ENCODE measurements at regions not wholly inside any gene's neighbourhood (a gene's known extent, or its start where the extent isn't known, plus 50 kb on each side); places are given as distances from the start of the nearest gene placed in this dataset.
"Not testable (repeated sequence)": the region's sequence is repeated elsewhere in the genome, so short reads cannot be mapped to it uniquely, and the experiment has no call there.

- H3K4me3 ChIP-seq (ENCODE audit: low read depth in 1 of 2, low read length in 2 of 2), result no peak overlapping the region
- H3K27me3 ChIP-seq (ENCODE audit: low read depth, low read length), result no peaks in the 10 kb centered on the region
Measured at GRCh38 chr10:35885076-35885475, 243.0 kb upstream of the FZD8 start.

GRCh38 chr10:35884657-35885071 is 242.6 kb upstream of the FZD8 start:
- Histone ChIP-seq H3K9me3 (ENCODE audit: control insufficient read depth in 1 of 2, low read length in 2 of 2) (no peaks in the 10 kb centered on the region), H3K4me3 (ENCODE audit: low read depth in 1 of 2, low read length in 2 of 2) (no peak overlapping the region), H3K27ac (ENCODE audit: low read length) (no peak overlapping the region), H3K27me3 (ENCODE audit: low read depth, low read length) (no peaks in the 10 kb centered on the region), H3K4me1 (ENCODE audit: control insufficient read depth in 1 of 2, insufficient read depth in 2 of 2, low read length in 2 of 2) (no peaks in the 10 kb centered on the region), H3K36me3 (ENCODE audit: control insufficient read depth in 1 of 2, insufficient read depth in 2 of 2, low read length in 2 of 2) (no peaks in the 10 kb centered on the region)

More at GRCh38 chr10:35885076-35885475, 243.0 kb upstream of the FZD8 start:
- Histone ChIP-seq H3K9me3 (ENCODE audit: control insufficient read depth in 1 of 2, low read length in 2 of 2) (no peaks in the 10 kb centered on the region), H3K4me1 (ENCODE audit: control insufficient read depth in 1 of 2, insufficient read depth in 2 of 2, low read length in 2 of 2) (no peaks in the 10 kb centered on the region), H3K27ac (ENCODE audit: low read length) (no peak overlapping the region), H3K36me3 (ENCODE audit: control insufficient read depth in 1 of 2, insufficient read depth in 2 of 2, low read length in 2 of 2) (no peaks in the 10 kb centered on the region)

GRCh38 chr10:35882422-35883150 is 240.5 kb upstream of the FZD8 start:
- no peak overlapping the region for H3K4me3 ChIP-seq (ENCODE audit: low read depth in 1 of 2, low read length in 2 of 2)

GRCh38 chr10:35881320-35881719 is 239.2 kb upstream of the FZD8 start:
- no peak overlapping the region for H3K27ac ChIP-seq (ENCODE audit: low read length)
- H3K36me3 ChIP-seq (ENCODE audit: control insufficient read depth in 1 of 2, insufficient read depth in 2 of 2, low read length in 2 of 2), result no peaks in the 10 kb centered on the region
- H3K9me3 ChIP-seq (ENCODE audit: control insufficient read depth in 1 of 2, low read length in 2 of 2), result no peaks in the 10 kb centered on the region
- H3K27me3 ChIP-seq (ENCODE audit: low read depth, low read length), result no peaks in the 10 kb centered on the region
- peaks cover 0 to 3% of the 10 kb centered on the region in 2 donors for H3K4me1 ChIP-seq (ENCODE audit: control insufficient read depth in 1 of 2, insufficient read depth in 2 of 2, low read length in 2 of 2)
- H3K4me3 ChIP-seq (ENCODE audit: low read depth in 1 of 2, low read length in 2 of 2), result no peak overlapping the region

More at GRCh38 chr10:35882422-35883150, 240.5 kb upstream of the FZD8 start:
- H3K27ac ChIP-seq (ENCODE audit: low read length), result no peak overlapping the region
- no peaks in the 10 kb centered on the region for H3K27me3 ChIP-seq (ENCODE audit: low read depth, low read length)
- H3K36me3 ChIP-seq (ENCODE audit: control insufficient read depth in 1 of 2, insufficient read depth in 2 of 2, low read length in 2 of 2), result no peaks in the 10 kb centered on the region
- H3K9me3 ChIP-seq (ENCODE audit: control insufficient read depth in 1 of 2, low read length in 2 of 2), result no peaks in the 10 kb centered on the region
- no peaks in the 10 kb centered on the region for H3K4me1 ChIP-seq (ENCODE audit: control insufficient read depth in 1 of 2, insufficient read depth in 2 of 2, low read length in 2 of 2)

GRCh38 chr10:35876248-35876647 is 234.2 kb upstream of the FZD8 start:
- H3K36me3 ChIP-seq (ENCODE audit: control insufficient read depth in 1 of 2, insufficient read depth in 2 of 2, low read length in 2 of 2), result no peaks in the 10 kb centered on the region

GRCh38 chr10:35875016-35875676 is 233.1 kb upstream of the FZD8 start:
- no peaks in the 10 kb centered on the region for H3K9me3 ChIP-seq (ENCODE audit: control insufficient read depth in 1 of 2, low read length in 2 of 2)

More at GRCh38 chr10:35876248-35876647, 234.2 kb upstream of the FZD8 start:
- peaks cover 0 to 21% of the 10 kb centered on the region in 2 donors for H3K4me1 ChIP-seq (ENCODE audit: control insufficient read depth in 1 of 2, insufficient read depth in 2 of 2, low read length in 2 of 2)
- H3K27ac ChIP-seq (ENCODE audit: low read length), result no peak overlapping the region
- H3K9me3 ChIP-seq (ENCODE audit: control insufficient read depth in 1 of 2, low read length in 2 of 2), result no peaks in the 10 kb centered on the region
- H3K4me3 ChIP-seq (ENCODE audit: low read depth in 1 of 2, low read length in 2 of 2), result no peak overlapping the region
- no peaks in the 10 kb centered on the region for H3K27me3 ChIP-seq (ENCODE audit: low read depth, low read length)

GRCh38 chr10:35874311-35875015 is 232.4 kb upstream of the FZD8 start:
- Histone ChIP-seq H3K27me3 (ENCODE audit: low read depth, low read length) (no peaks in the 10 kb centered on the region), H3K27ac (ENCODE audit: low read length) (no peak overlapping the region), H3K4me1 (ENCODE audit: control insufficient read depth in 1 of 2, insufficient read depth in 2 of 2, low read length in 2 of 2) (peaks cover 0 to 21% of the 10 kb centered on the region in 2 donors), H3K4me3 (ENCODE audit: low read depth in 1 of 2, low read length in 2 of 2) (no peak overlapping the region), H3K36me3 (ENCODE audit: control insufficient read depth in 1 of 2, insufficient read depth in 2 of 2, low read length in 2 of 2) (no peaks in the 10 kb centered on the region), H3K9me3 (ENCODE audit: control insufficient read depth in 1 of 2, low read length in 2 of 2) (no peaks in the 10 kb centered on the region)

More at GRCh38 chr10:35875016-35875676, 233.1 kb upstream of the FZD8 start:
- Histone ChIP-seq H3K4me1 (ENCODE audit: control insufficient read depth in 1 of 2, insufficient read depth in 2 of 2, low read length in 2 of 2) (peaks cover 0 to 21% of the 10 kb centered on the region in 2 donors), H3K4me3 (ENCODE audit: low read depth in 1 of 2, low read length in 2 of 2) (no peak overlapping the region), H3K27me3 (ENCODE audit: low read depth, low read length) (no peaks in the 10 kb centered on the region), H3K36me3 (ENCODE audit: control insufficient read depth in 1 of 2, insufficient read depth in 2 of 2, low read length in 2 of 2) (no peaks in the 10 kb centered on the region), H3K27ac (ENCODE audit: low read length) (no peak overlapping the region)

GRCh38 chr10:35872671-35873070 is 230.6 kb upstream of the FZD8 start:
- no peaks in the 10 kb centered on the region for H3K9me3 ChIP-seq (ENCODE audit: control insufficient read depth in 1 of 2, low read length in 2 of 2)
- H3K4me3 ChIP-seq (ENCODE audit: low read depth in 1 of 2, low read length in 2 of 2), result no peak overlapping the region
- H3K27ac ChIP-seq (ENCODE audit: low read length), result no peak overlapping the region
- no peaks in the 10 kb centered on the region for H3K36me3 ChIP-seq (ENCODE audit: control insufficient read depth in 1 of 2, insufficient read depth in 2 of 2, low read length in 2 of 2)
- peaks cover 0 to 21% of the 10 kb centered on the region in 2 donors for H3K4me1 ChIP-seq (ENCODE audit: control insufficient read depth in 1 of 2, insufficient read depth in 2 of 2, low read length in 2 of 2)
- H3K27me3 ChIP-seq (ENCODE audit: low read depth, low read length), result no peaks in the 10 kb centered on the region

GRCh38 chr10:35870665-35871310 is 228.7 kb upstream of the FZD8 start:
- Histone ChIP-seq H3K4me1 (ENCODE audit: control insufficient read depth in 1 of 2, insufficient read depth in 2 of 2, low read length in 2 of 2) (peaks cover 0 to 13% of the 10 kb centered on the region in 2 donors), H3K27ac (ENCODE audit: low read length) (no peak overlapping the region), H3K27me3 (ENCODE audit: low read depth, low read length) (no peaks in the 10 kb centered on the region)

GRCh38 chr10:35858676-35859283 is 216.7 kb upstream of the FZD8 start:
- H3K27me3 ChIP-seq (ENCODE audit: low read depth, low read length); H3K36me3 ChIP-seq (ENCODE audit: control insufficient read depth in 1 of 2, insufficient read depth in 2 of 2, low read length in 2 of 2); H3K4me3 ChIP-seq (ENCODE audit: low read depth in 1 of 2, low read length in 2 of 2): not testable (repeated sequence)

More at GRCh38 chr10:35870665-35871310, 228.7 kb upstream of the FZD8 start:
- no peaks in the 10 kb centered on the region for H3K36me3 ChIP-seq (ENCODE audit: control insufficient read depth in 1 of 2, insufficient read depth in 2 of 2, low read length in 2 of 2)
- no peak overlapping the region for H3K4me3 ChIP-seq (ENCODE audit: low read depth in 1 of 2, low read length in 2 of 2)
- no peaks in the 10 kb centered on the region for H3K9me3 ChIP-seq (ENCODE audit: control insufficient read depth in 1 of 2, low read length in 2 of 2)

More at GRCh38 chr10:35858676-35859283, 216.7 kb upstream of the FZD8 start:
- not testable (repeated sequence) for H3K27ac ChIP-seq (ENCODE audit: low read length); H3K9me3 ChIP-seq (ENCODE audit: control insufficient read depth in 1 of 2, low read length in 2 of 2); H3K4me1 ChIP-seq (ENCODE audit: control insufficient read depth in 1 of 2, insufficient read depth in 2 of 2, low read length in 2 of 2)

Measured in muscle layer of duodenum (tissue), 2 donors.